ENCODE measurements at regions not wholly inside any gene's neighbourhood (a gene's known extent, or its start where the extent isn't known, plus 50 kb on each side); places are given as distances from the start of the nearest gene placed in this dataset.

- TF ChIP-seq CTCF (IDR thresholded peaks at IDR 0.05) (no peak), POLR2A (IDR thresholded peaks at IDR 0.05) (no peak)
These were observed 185.2 kb upstream of the TAB2 start for GRCh38 chr6:149132336-149132735.
